ENCODE measurements at regions not wholly inside any gene's neighbourhood (a gene's known extent, or its start where the extent isn't known, plus 50 kb on each side); places are given as distances from the start of the nearest gene placed in this dataset.

GRCh38 chr3:186464424-186465093 lies 79.6 kb downstream of the CRYGS start:
- WGBS, 2 donors (ENCODE audit: low coverage in 1 of 2), result 75 to 86% methylated on average over 1 to 2 of the region's 3 CpGs
- TF ChIP-seq EP300 (IDR thresholded peaks at IDR 0.05), result no peak
- TF ChIP-seq POLR2A (IDR thresholded peaks at IDR 0.05), result no peak
- TF ChIP-seq, protein P1, sequence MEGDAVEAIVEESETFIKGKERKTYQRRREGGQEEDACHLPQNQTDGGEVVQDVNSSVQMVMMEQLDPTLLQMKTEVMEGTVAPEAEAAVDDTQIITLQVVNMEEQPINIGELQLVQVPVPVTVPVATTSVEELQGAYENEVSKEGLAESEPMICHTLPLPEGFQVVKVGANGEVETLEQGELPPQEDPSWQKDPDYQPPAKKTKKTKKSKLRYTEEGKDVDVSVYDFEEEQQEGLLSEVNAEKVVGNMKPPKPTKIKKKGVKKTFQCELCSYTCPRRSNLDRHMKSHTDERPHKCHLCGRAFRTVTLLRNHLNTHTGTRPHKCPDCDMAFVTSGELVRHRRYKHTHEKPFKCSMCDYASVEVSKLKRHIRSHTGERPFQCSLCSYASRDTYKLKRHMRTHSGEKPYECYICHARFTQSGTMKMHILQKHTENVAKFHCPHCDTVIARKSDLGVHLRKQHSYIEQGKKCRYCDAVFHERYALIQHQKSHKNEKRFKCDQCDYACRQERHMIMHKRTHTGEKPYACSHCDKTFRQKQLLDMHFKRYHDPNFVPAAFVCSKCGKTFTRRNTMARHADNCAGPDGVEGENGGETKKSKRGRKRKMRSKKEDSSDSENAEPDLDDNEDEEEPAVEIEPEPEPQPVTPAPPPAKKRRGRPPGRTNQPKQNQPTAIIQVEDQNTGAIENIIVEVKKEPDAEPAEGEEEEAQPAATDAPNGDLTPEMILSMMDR (IDR thresholded peaks at IDR 0.05), result no peak
- no peak for TF ChIP-seq POLR2AphosphoS5 (IDR thresholded peaks at IDR 0.05)
- H3K36me3 ChIP-seq, result no peaks in the 10 kb centered on the region
- no peaks in the 10 kb centered on the region for H3K27me3 ChIP-seq
- ATAC-seq, result no peak
- H3K4me1 ChIP-seq, result peaks cover 0 to 5% (median 0%) of the 10 kb centered on the region in 3 donors
- no peak overlapping the region for H3K27ac ChIP-seq
- H3K4me3 ChIP-seq, result no peak overlapping the region
- no peaks in the 10 kb centered on the region for H3K9me3 ChIP-seq

DNA sequence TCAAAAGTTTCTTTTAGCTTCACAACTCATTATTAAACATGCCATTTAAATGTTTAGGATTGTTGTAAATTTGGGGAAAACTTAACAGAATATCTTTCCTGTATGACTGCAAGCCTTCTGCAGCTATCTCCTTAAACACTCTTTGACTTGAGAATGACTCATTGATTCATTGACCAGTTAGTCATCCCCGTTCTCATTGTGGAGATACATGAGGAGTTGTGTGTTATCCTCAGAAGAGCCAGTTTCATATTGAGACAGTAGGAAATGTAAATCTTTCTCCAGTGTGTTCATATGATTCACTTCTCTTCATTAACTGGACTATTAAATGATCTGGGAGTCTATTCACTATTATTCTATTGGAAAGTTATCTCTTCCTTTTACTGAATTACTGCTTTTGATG lies 83.0 kb downstream of the CRYGS start:
- TF ChIP-seq, protein P1 (IDR thresholded peaks at IDR 0.05), result no peak
- no peak for TF ChIP-seq POLR2A (IDR thresholded peaks at IDR 0.05)
- WGBS, 2 donors (ENCODE audit: low coverage in 1 of 2), result 44 to 69% methylated on average over 1 of the region's 1 CpG

GRCh38 chr3:186459108-186459467 lies 85.1 kb downstream of the CRYGS start:
- Histone ChIP-seq H3K4me3 (no peak overlapping the region), H3K36me3 (no peaks in the 10 kb centered on the region), H3K4me1 (no peaks in the 10 kb centered on the region), H3K9me3 (no peaks in the 10 kb centered on the region), H3K27me3 (no peaks in the 10 kb centered on the region), H3K27ac (no peak overlapping the region)
- no peak for ATAC-seq
- 47 to 82% methylated on average over 2 of the region's 2 CpGs for WGBS, 2 donors (ENCODE audit: low coverage in 1 of 2)
- no peak for TF ChIP-seq POLR2AphosphoS5 (IDR thresholded peaks at IDR 0.05)
- no peak for TF ChIP-seq POLR2A (IDR thresholded peaks at IDR 0.05)
- TF ChIP-seq EP300 (IDR thresholded peaks at IDR 0.05), result no peak
- TF ChIP-seq, protein P1 (IDR thresholded peaks at IDR 0.05), result no peak

More for the DNA sequence above, 83.0 kb downstream of the CRYGS start:
- H3K27me3 ChIP-seq, result no peaks in the 10 kb centered on the region
- no peaks in the 10 kb centered on the region for H3K9me3 ChIP-seq
- H3K4me1 ChIP-seq, result no peaks in the 10 kb centered on the region
- H3K36me3 ChIP-seq, result no peaks in the 10 kb centered on the region
- ATAC-seq, result no peak
- H3K27ac ChIP-seq, result no peak overlapping the region
- H3K4me3 ChIP-seq, result no peak overlapping the region

- TF ChIP-seq POLR2AphosphoS5 (IDR thresholded peaks at IDR 0.05), result no peak
- no peak for TF ChIP-seq POLR2A (IDR thresholded peaks at IDR 0.05)
- no peak for TF ChIP-seq EP300 (IDR thresholded peaks at IDR 0.05)
- TF ChIP-seq, protein P1 (IDR thresholded peaks at IDR 0.05), result no peak
- no peaks in the 10 kb centered on the region for H3K4me1 ChIP-seq
- H3K9me3 ChIP-seq, result no peaks in the 10 kb centered on the region
- 76 to 80% methylated on average over 4 to 6 of the region's 6 CpGs for WGBS, 2 donors (ENCODE audit: low coverage in 1 of 2)
- no peaks in the 10 kb centered on the region for H3K27me3 ChIP-seq
- no peak overlapping the region for H3K4me3 ChIP-seq
- H3K27ac ChIP-seq, result no peak overlapping the region
- no peaks in the 10 kb centered on the region for H3K36me3 ChIP-seq
- ATAC-seq, result no peak
These were observed 85.7 kb downstream of the CRYGS start for GRCh38 chr3:186458306-186459107.

GRCh38 chr3:186457236-186457635 lies 86.9 kb downstream of the CRYGS start:
- Histone ChIP-seq H3K9me3 (no peaks in the 10 kb centered on the region), H3K4me3 (no peak overlapping the region), H3K36me3 (no peaks in the 10 kb centered on the region), H3K27ac (no peak overlapping the region), H3K4me1 (no peaks in the 10 kb centered on the region), H3K27me3 (no peaks in the 10 kb centered on the region)
- ATAC-seq, result no peak
- 61 to 83% methylated on average over 4 to 5 of the region's 5 CpGs for WGBS, 2 donors (ENCODE audit: low coverage in 1 of 2)
- TF ChIP-seq, protein P1 (IDR thresholded peaks at IDR 0.05), result no peak
- no peak for TF ChIP-seq EP300 (IDR thresholded peaks at IDR 0.05)

Data from gastroesophageal sphincter (tissue), 4 donors.